Vagina (tissue), 2 donors: ENCODE measurements at regions not wholly inside any gene's neighbourhood (a gene's known extent, or its start where the extent isn't known, plus 50 kb on each side); places are given as distances from the start of the nearest gene placed in this dataset.

Experiments
- DNase-seq, 2 donors: peaks; one replicate each; pipeline ENCODE4 v3.0.0-alpha.2; 2017; ENCODE audit errors: extremely low spot score in 2 of 2
- H3K27ac ChIP-seq: fragments of 200-600 bp; sonication (generic); one replicate; pipeline ENCODE4 v1.5.1; 2019
- H3K27me3 ChIP-seq: fragments of 200-600 bp; sonication (generic); one replicate; pipeline ENCODE4 v1.5.1; 2019
- H3K36me3 ChIP-seq, 2 donors: fragments of 200-600 bp; sonication (generic); one replicate each; pipeline ENCODE4 v1.5.1; 2017 to 2019
- H3K4me1 ChIP-seq: fragments of 200-600 bp; sonication (generic); one replicate; pipeline ENCODE4 v1.5.1; 2019
- H3K4me3 ChIP-seq, 2 donors: fragments of 200-600 bp; sonication (generic); 1 replicate in 1 of 2; 2 replicates in 1 of 2; pipeline ENCODE4 v1.5.1; 2016 to 2019
- H3K9me3 ChIP-seq: fragments of 200-600 bp; sonication (generic); one replicate; pipeline ENCODE4 v1.5.1; 2019
- POLR2A ChIP-seq, 2 donors: fragments of 450-650 bp; IDR thresholded peaks; one replicate each; pipeline ENCODE4 v1.6.1; 2017; ENCODE audit warnings: antibody characterized with exemption in 2 of 2, mild to moderate bottlenecking in 2 of 2, moderate library complexity in 2 of 2
- POLR2AphosphoS5 ChIP-seq, 2 donors: sonication (generic); formaldehyde crosslinking; IDR thresholded peaks; one replicate each; pipeline ENCODE4 v1.9.0; 2017; ENCODE audit warnings: antibody characterized with exemption in 2 of 2, mild to moderate bottlenecking in 2 of 2, low read depth in 1 of 2; ENCODE audit not compliant: insufficient read depth in 1 of 2
- intact Hi-C: fragments of 100-400 bp; cut with DNase I; formaldehyde crosslinking; loops from one replicate; pipeline ENCODE4 v1.15.1; 2023
- TF ChIP-seq, protein P1 (sequence below), 3 experiments: fragments of 450-650 bp in 2 of 3; fragments of 200-600 bp in 1 of 3; sonication (generic) in 1 of 3; IDR thresholded peaks; one replicate each; pipeline ENCODE4 v1.5.1; 2017 to 2019; ENCODE audit warnings: antibody characterized with exemption in 3 of 3, mild to moderate bottlenecking in 2 of 3, moderate library complexity in 2 of 3

DNA sequence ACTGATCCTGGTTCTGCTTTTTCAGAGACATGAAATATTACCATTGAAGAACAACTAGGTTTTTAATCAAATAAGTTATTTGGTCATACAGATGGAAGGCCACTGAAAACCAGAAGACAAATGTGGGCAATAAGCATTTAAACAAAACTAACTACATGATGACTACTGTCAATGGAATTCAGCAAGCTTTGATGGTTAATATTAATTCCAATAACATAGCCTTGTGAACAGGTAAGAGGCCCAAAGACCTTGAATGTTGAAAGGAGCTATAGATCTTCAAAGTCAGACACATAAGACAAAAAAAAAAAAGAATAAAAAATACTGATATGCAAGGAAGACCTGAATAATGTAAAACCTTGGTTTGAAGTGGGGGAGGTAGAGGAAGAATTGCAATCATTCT, 1955.6 kb upstream of the CELF4 start:
- no peaks in the 10 kb centered on the region for H3K27me3 ChIP-seq
- no peak overlapping the region for H3K27ac ChIP-seq
- TF ChIP-seq POLR2AphosphoS5 (IDR thresholded peaks at IDR 0.05; ENCODE audit: insufficient read depth in 1 of 2, low read depth in 1 of 2) (no peak), POLR2A (IDR thresholded peaks at IDR 0.05) (no peak)
- TF ChIP-seq, protein P1, sequence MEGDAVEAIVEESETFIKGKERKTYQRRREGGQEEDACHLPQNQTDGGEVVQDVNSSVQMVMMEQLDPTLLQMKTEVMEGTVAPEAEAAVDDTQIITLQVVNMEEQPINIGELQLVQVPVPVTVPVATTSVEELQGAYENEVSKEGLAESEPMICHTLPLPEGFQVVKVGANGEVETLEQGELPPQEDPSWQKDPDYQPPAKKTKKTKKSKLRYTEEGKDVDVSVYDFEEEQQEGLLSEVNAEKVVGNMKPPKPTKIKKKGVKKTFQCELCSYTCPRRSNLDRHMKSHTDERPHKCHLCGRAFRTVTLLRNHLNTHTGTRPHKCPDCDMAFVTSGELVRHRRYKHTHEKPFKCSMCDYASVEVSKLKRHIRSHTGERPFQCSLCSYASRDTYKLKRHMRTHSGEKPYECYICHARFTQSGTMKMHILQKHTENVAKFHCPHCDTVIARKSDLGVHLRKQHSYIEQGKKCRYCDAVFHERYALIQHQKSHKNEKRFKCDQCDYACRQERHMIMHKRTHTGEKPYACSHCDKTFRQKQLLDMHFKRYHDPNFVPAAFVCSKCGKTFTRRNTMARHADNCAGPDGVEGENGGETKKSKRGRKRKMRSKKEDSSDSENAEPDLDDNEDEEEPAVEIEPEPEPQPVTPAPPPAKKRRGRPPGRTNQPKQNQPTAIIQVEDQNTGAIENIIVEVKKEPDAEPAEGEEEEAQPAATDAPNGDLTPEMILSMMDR (IDR thresholded peaks at IDR 0.05) = no peak
- no peaks in the 10 kb centered on the region for H3K36me3 ChIP-seq
- H3K4me3 ChIP-seq = no peak overlapping the region
- H3K4me1 ChIP-seq = no peaks in the 10 kb centered on the region
- no peak for DNase-seq
- intact Hi-C loops = no loop called here
- H3K9me3 ChIP-seq = no peaks in the 10 kb centered on the region

DNA sequence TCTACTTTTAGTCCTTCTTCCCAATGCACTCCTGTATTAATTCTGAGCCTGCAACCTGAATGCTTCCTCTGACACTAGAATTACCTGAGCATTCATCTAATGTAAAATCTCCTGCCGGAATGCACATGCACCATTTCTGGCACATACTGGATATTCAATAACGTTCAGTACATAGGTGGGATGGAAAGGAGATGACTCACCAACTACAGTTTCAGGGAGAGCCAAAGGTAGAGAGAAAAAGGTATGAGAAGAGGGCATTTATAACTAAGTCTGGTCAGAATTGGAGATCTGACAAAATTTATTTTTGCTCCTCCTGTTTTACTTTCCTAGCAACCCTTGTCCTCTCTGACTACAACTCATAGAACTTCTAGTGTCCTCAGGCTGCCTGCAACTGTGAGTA, 1954.1 kb upstream of the CELF4 start:
- Histone ChIP-seq H3K4me3 (no peak overlapping the region), H3K36me3 (no peaks in the 10 kb centered on the region), H3K9me3 (no peaks in the 10 kb centered on the region), H3K27ac (no peak overlapping the region), H3K27me3 (no peaks in the 10 kb centered on the region), H3K4me1 (no peaks in the 10 kb centered on the region)
- TF ChIP-seq, protein P1 (IDR thresholded peaks at IDR 0.05) = no peak
- no peak for TF ChIP-seq POLR2AphosphoS5 (IDR thresholded peaks at IDR 0.05; ENCODE audit: insufficient read depth in 1 of 2, low read depth in 1 of 2)
- TF ChIP-seq POLR2A (IDR thresholded peaks at IDR 0.05) = no peak
- intact Hi-C loops = no loop called here
- no peak for DNase-seq

DNA sequence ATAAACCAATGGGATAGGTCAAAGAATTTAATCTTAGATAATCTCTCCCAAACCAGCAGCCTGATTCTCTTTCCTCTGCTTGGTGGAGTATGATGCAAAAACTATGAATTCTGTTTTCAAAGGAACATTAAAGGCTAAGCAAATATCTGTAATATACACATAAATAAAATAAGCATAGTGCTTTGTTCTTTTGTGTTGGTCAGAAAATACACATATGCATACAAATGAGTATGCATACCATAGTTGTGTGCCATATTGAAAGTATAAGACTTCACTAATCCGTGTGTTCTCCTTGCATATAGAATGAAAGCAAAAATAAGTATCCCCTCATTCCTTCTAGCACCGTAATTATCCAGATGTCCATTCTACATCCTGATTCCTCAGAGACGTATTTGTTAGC, 1949.7 kb upstream of the CELF4 start:
- DNase-seq = no peak
- intact Hi-C loops = no loop called here
- Histone ChIP-seq H3K27me3 (no peaks in the 10 kb centered on the region), H3K9me3 (no peaks in the 10 kb centered on the region), H3K36me3 (no peaks in the 10 kb centered on the region), H3K4me3 (no peak overlapping the region), H3K27ac (no peak overlapping the region), H3K4me1 (no peaks in the 10 kb centered on the region)
- TF ChIP-seq, protein P1 (IDR thresholded peaks at IDR 0.05) = no peak
- TF ChIP-seq POLR2A (IDR thresholded peaks at IDR 0.05) (no peak), POLR2AphosphoS5 (IDR thresholded peaks at IDR 0.05; ENCODE audit: insufficient read depth in 1 of 2, low read depth in 1 of 2) (no peak)

DNA sequence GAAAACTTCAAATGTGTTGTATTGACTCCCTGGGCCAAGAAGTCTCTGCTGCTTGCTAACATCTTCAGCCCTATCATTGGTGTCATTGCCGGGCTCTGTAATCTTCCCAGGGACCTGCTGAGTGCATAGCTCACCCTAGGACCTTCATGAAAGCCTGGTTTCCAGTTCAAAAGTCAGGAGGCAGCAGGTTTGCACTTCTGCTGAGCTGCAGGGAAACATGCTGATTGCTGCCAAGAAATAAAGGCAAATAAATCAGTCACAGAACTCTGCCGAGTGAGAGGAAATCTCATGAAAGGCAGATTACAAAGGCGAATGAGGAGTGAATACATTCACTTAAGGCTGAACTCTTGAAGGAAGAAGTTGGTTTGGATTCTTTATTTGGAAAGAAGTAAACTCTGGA, 1947.6 kb upstream of the CELF4 start:
- Histone ChIP-seq H3K4me3 (no peak overlapping the region), H3K36me3 (no peaks in the 10 kb centered on the region), H3K27me3 (no peaks in the 10 kb centered on the region), H3K9me3 (no peaks in the 10 kb centered on the region), H3K27ac (no peak overlapping the region), H3K4me1 (no peaks in the 10 kb centered on the region)
- TF ChIP-seq POLR2AphosphoS5 (IDR thresholded peaks at IDR 0.05; ENCODE audit: insufficient read depth in 1 of 2, low read depth in 1 of 2) = no peak
- TF ChIP-seq POLR2A (IDR thresholded peaks at IDR 0.05) = no peak
- TF ChIP-seq, protein P1 (IDR thresholded peaks at IDR 0.05) = no peak
- intact Hi-C loops = no loop called here
- DNase-seq = no peak

DNA sequence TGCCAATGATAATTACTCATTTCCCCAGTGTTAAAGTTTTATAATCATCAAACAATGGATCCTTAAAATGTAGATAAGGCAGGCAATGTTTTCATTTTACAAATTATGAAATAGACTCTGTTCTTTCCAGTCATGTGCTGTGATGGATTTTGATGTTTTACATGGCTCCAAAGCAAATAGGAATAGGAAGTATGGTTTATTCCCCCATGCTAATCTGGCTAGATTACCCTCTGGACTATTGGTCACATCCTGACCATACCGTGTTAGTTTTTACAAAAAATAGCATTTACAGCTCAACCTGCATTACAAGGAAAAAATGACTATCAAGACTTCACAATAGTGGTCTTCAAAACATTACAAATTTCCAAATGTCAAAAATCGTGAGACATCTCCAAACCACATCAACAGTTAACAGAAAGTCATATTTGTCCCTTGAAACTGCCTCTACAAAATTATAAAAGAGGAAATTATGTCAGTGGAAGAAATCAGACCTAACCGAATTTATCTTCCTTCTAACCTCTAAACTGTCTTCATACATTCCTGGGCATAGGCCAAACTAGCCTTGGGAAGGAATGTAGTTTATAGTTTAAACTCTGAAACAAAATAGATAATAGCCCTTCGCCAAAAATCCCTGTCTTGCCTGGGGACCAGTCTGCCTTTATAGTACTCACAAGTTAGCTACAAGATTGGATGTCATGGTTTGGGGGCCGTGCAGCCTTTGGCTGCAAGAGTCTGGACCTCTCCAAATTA, 1941.2 kb upstream of the CELF4 start:
- Histone ChIP-seq H3K9me3 (no peaks in the 10 kb centered on the region), H3K4me3 (no peak overlapping the region), H3K36me3 (no peaks in the 10 kb centered on the region), H3K4me1 (no peaks in the 10 kb centered on the region), H3K27ac (no peak overlapping the region), H3K27me3 (no peaks in the 10 kb centered on the region)
- intact Hi-C loops = no loop called here
- TF ChIP-seq, protein P1 (IDR thresholded peaks at IDR 0.05) = no peak
- no peak for TF ChIP-seq POLR2A (IDR thresholded peaks at IDR 0.05)
- TF ChIP-seq POLR2AphosphoS5 (IDR thresholded peaks at IDR 0.05; ENCODE audit: insufficient read depth in 1 of 2, low read depth in 1 of 2) = no peak
- DNase-seq = no peak
